ENCODE measurements at regions not wholly inside any gene's neighbourhood (a gene's known extent, or its start where the extent isn't known, plus 50 kb on each side); places are given as distances from the start of the nearest gene placed in this dataset.

DNA sequence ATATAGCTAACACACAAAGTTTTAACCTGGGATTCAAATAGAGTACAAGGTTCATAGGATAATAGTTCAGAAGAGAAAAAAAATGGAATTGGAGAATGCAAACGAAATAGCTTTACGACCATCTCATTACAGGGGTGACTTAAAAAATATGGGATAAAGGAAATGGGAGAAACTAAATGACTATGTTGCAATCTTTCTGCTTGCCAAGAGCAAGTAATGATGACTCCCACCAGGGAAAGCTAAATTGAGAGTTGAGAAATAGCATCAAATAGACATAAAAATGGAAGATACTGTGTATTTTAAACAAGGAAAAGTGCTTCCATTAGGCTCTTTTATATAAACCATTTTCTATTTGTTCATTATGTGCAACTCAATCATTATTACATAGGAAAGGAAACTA is 155.7 kb upstream of the ATXN7L3B start:
- no peak for DNase-seq (ENCODE audit: low read depth)
- H3K4me3 ChIP-seq (ENCODE audit: low read depth, low read length), result no peak overlapping the region
- TF ChIP-seq POLR2A (IDR thresholded peaks at IDR 0.05; ENCODE audit: extremely low read depth, insufficient read length) (no peak), MYC (IDR thresholded peaks at IDR 0.05; ENCODE audit: low read depth, low read length) (no peak)
- TF ChIP-seq, protein P1, sequence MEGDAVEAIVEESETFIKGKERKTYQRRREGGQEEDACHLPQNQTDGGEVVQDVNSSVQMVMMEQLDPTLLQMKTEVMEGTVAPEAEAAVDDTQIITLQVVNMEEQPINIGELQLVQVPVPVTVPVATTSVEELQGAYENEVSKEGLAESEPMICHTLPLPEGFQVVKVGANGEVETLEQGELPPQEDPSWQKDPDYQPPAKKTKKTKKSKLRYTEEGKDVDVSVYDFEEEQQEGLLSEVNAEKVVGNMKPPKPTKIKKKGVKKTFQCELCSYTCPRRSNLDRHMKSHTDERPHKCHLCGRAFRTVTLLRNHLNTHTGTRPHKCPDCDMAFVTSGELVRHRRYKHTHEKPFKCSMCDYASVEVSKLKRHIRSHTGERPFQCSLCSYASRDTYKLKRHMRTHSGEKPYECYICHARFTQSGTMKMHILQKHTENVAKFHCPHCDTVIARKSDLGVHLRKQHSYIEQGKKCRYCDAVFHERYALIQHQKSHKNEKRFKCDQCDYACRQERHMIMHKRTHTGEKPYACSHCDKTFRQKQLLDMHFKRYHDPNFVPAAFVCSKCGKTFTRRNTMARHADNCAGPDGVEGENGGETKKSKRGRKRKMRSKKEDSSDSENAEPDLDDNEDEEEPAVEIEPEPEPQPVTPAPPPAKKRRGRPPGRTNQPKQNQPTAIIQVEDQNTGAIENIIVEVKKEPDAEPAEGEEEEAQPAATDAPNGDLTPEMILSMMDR (IDR thresholded peaks at IDR 0.05; ENCODE audit: low read depth, low read length), result no peak
- TF ChIP-seq, protein P2, sequence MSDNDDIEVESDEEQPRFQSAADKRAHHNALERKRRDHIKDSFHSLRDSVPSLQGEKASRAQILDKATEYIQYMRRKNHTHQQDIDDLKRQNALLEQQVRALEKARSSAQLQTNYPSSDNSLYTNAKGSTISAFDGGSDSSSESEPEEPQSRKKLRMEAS (IDR thresholded peaks at IDR 0.05; ENCODE audit: low read depth, low read length), result no peak

DNA sequence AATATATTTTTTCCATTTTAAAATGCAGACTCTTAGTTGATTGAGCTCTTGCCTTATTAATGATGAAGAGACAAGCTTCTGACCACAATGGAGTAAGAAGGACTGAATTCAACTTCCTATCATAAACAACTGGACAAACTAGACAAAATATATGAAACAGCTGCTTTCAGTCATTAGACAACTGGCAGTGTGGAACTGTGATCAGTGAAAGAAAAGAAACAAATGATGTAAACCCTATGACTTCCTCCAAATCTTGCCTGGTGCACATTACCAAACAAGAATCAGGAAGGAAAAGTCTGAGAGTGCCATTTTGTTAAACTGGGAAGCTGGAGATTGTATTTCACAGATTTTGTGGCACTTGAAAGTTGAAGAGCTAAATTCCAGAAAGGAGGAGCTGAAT is 154.7 kb upstream of the ATXN7L3B start:
- no peak for TF ChIP-seq POLR2A (IDR thresholded peaks at IDR 0.05; ENCODE audit: extremely low read depth, insufficient read length)
- no peak for TF ChIP-seq MYC (IDR thresholded peaks at IDR 0.05; ENCODE audit: low read depth, low read length)
- TF ChIP-seq, protein P1 (IDR thresholded peaks at IDR 0.05; ENCODE audit: low read depth, low read length), result no peak
- TF ChIP-seq, protein P2 (IDR thresholded peaks at IDR 0.05; ENCODE audit: low read depth, low read length), result no peak
- no peak for DNase-seq (ENCODE audit: low read depth)
- no peak overlapping the region for H3K4me3 ChIP-seq (ENCODE audit: low read depth, low read length)

DNA sequence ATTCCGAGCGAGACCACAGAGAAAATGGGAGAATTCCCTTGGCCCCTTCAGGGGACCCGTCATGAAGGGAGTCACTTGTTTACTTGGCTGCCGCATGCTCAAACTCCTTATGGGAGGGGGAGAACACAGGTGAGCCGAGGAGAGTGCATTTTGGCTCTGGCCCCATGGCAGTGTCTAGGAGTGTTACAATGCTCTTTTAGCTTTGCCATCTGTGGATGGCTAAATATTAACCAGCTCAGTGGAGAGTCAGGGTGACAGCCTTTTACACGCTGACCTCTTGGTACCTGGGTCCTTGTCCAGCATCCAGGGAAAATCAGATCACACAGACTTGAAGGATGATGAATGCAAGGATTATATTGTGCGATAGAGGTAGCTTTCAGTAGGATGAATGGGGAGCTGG is 146.4 kb upstream of the ATXN7L3B start:
- no peak overlapping the region for H3K4me3 ChIP-seq (ENCODE audit: low read depth, low read length)
- DNase-seq (ENCODE audit: low read depth), result no peak
- no peak for TF ChIP-seq MYC (IDR thresholded peaks at IDR 0.05; ENCODE audit: low read depth, low read length)
- TF ChIP-seq POLR2A (IDR thresholded peaks at IDR 0.05; ENCODE audit: extremely low read depth, insufficient read length), result no peak
- TF ChIP-seq, protein P1 (IDR thresholded peaks at IDR 0.05; ENCODE audit: low read depth, low read length), result no peak
- TF ChIP-seq, protein P2 (IDR thresholded peaks at IDR 0.05; ENCODE audit: low read depth, low read length), result no peak

DNA sequence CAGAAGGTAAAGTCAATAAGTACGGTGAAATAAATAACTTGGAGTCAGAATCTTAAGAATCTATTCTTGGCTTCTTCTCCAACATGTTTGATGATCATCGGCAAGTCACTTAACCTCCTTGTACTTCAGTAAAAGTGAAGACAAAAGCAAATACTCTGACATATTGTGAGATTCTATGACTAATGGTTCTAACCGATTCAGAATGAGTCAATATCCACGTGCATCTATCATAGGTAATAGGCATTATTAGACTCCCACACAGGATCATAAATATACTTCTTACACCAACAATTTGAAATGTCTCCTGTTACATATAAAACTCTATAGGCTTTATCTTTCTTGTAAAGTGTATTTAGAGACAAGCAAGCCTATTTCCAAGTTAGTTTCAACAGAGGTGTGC is 144.4 kb upstream of the ATXN7L3B start:
- TF ChIP-seq, protein P1 (IDR thresholded peaks at IDR 0.05; ENCODE audit: low read depth, low read length), result no peak
- TF ChIP-seq POLR2A (IDR thresholded peaks at IDR 0.05; ENCODE audit: extremely low read depth, insufficient read length), result no peak
- no peak for TF ChIP-seq MYC (IDR thresholded peaks at IDR 0.05; ENCODE audit: low read depth, low read length)
- TF ChIP-seq, protein P2 (IDR thresholded peaks at IDR 0.05; ENCODE audit: low read depth, low read length), result no peak
- no peak for DNase-seq (ENCODE audit: low read depth)
- no peak overlapping the region for H3K4me3 ChIP-seq (ENCODE audit: low read depth, low read length)

DNA sequence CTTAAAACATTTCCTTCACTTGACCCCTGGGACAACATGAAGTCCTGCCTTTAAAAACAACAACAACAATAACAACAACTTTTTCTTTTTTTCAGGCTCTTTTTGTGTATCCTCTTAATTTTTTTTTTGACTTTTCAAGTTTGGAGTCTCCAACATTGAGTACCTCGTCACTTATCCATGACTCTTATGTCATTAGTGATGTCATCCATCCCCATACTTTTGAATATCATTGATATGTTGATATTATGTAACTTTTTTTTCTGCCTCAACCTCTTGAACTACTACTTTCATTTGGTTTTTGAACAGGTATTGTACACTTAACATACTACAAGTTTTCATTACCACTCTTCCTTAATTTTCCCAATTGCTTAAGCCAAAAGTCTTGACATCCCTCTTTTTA is 143.0 kb upstream of the ATXN7L3B start:
- no peak overlapping the region for H3K4me3 ChIP-seq (ENCODE audit: low read depth, low read length)
- TF ChIP-seq MYC (IDR thresholded peaks at IDR 0.05; ENCODE audit: low read depth, low read length) (no peak), POLR2A (IDR thresholded peaks at IDR 0.05; ENCODE audit: extremely low read depth, insufficient read length) (no peak)
- TF ChIP-seq, protein P2 (IDR thresholded peaks at IDR 0.05; ENCODE audit: low read depth, low read length), result no peak
- TF ChIP-seq, protein P1 (IDR thresholded peaks at IDR 0.05; ENCODE audit: low read depth, low read length), result no peak

DNA sequence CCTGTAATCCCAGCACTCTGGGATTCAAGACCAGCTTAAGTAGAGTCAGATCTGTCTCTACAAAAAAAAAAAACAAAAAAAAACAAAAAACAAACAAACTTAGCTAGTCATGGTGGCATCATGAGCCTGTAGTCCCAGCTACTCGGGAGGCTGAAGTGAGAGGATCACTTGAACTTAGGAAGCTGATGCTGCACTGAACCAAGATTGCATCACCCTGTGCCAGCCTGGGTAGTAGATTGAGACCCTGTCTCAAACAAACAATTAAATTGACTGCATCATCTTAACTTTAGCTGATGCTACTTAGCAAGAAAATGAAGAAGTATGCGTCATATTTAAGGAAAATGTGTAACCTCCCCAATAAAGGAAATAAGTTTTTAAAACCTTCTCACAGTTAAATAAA is 136.6 kb upstream of the ATXN7L3B start:
- no peak for DNase-seq (ENCODE audit: low read depth)
- no peak for TF ChIP-seq MYC (IDR thresholded peaks at IDR 0.05; ENCODE audit: low read depth, low read length)
- TF ChIP-seq, protein P2 (IDR thresholded peaks at IDR 0.05; ENCODE audit: low read depth, low read length), result no peak
- no peak for TF ChIP-seq POLR2A (IDR thresholded peaks at IDR 0.05; ENCODE audit: extremely low read depth, insufficient read length)
- TF ChIP-seq, protein P1 (IDR thresholded peaks at IDR 0.05; ENCODE audit: low read depth, low read length), result no peak
- H3K4me3 ChIP-seq (ENCODE audit: low read depth, low read length), result no peak overlapping the region

More for the DNA sequence above, 143.0 kb upstream of the ATXN7L3B start:
- no peak for DNase-seq (ENCODE audit: low read depth)
